ENCODE measurements at regions not wholly inside any gene's neighbourhood (a gene's known extent, or its start where the extent isn't known, plus 50 kb on each side); places are given as distances from the start of the nearest gene placed in this dataset.

DNA sequence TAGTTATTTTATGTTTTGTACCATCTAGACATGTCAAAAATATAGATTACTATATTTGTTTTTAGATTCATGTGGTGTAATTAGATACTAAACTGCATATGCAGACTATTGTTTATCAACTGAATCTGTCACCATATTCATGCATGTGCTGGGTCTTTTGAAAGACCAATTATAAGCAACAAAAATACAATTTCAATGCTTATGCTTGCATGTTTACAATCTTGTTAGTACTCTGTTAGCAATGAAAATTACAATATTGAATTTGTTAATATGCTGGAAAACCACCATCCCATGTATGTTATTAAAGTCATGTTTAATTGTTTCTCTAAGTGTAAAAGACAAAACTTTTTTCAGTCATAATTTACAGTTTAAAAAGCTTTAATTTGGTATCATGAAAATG is 140.9 kb downstream of the HGF start:
- Histone ChIP-seq H3K4me3 (ENCODE audit: low read length in 2 of 2) (no peak overlapping the region), H3K9ac (ENCODE audit: low read depth, low read length, poor library complexity) (no peak overlapping the region), H3K36me3 (replicated peaks in 1 of 2; ENCODE audit: control insufficient read depth in 2 of 2, insufficient read depth in 2 of 2, low read length in 2 of 2) (no peaks in the 10 kb centered on the region), H2AK5ac (ENCODE audit: low read depth, low read length) (no peak overlapping the region), H4K8ac (ENCODE audit: low read depth, low read length) (no peak overlapping the region), H4K91ac (ENCODE audit: low read depth, low read length, poor library complexity) (no peak overlapping the region), H2BK12ac (ENCODE audit: low read length) (no peak overlapping the region), H3K23ac (ENCODE audit: low read depth, low read length, poor library complexity) (no peak overlapping the region), H2BK5ac (ENCODE audit: low read length) (no peak overlapping the region), H2BK120ac (ENCODE audit: low read depth, low read length) (no peak overlapping the region), H3K27me3 (ENCODE audit: control insufficient read depth in 3 of 3, insufficient read depth in 3 of 3, low read depth in 1 of 3, low read length in 3 of 3) (no peaks in the 10 kb centered on the region), H3K4me2 (ENCODE audit: insufficient read depth, low read length, poor library complexity, severe bottlenecking) (no peak overlapping the region), H3K4ac (ENCODE audit: low read length) (no peak overlapping the region), H3K79me1 (ENCODE audit: low read depth, low read length) (no peaks in the 10 kb centered on the region), H3K4me1 (ENCODE audit: control insufficient read depth in 2 of 2, insufficient read depth in 1 of 2, low read depth in 1 of 2, low read length in 2 of 2) (no peaks in the 10 kb centered on the region), H3K9me3 (replicated peaks in 1 of 2; ENCODE audit: control insufficient read depth in 2 of 2, insufficient read depth in 1 of 2, low read depth in 1 of 2, low read length in 2 of 2) (peaks cover 0 to 3% of the 10 kb centered on the region in 2 donors), H2BK15ac (ENCODE audit: low read length) (no peak overlapping the region), H3K14ac (ENCODE audit: low read length) (no peak overlapping the region), H3K18ac (ENCODE audit: low read length) (no peak overlapping the region), H2AFZ (ENCODE audit: low read length) (no peak overlapping the region), H3K27ac (replicated peaks; ENCODE audit: low read length) (no peak overlapping the region)
- no peak for DNase-seq (ENCODE audit: low spot score)

DNA sequence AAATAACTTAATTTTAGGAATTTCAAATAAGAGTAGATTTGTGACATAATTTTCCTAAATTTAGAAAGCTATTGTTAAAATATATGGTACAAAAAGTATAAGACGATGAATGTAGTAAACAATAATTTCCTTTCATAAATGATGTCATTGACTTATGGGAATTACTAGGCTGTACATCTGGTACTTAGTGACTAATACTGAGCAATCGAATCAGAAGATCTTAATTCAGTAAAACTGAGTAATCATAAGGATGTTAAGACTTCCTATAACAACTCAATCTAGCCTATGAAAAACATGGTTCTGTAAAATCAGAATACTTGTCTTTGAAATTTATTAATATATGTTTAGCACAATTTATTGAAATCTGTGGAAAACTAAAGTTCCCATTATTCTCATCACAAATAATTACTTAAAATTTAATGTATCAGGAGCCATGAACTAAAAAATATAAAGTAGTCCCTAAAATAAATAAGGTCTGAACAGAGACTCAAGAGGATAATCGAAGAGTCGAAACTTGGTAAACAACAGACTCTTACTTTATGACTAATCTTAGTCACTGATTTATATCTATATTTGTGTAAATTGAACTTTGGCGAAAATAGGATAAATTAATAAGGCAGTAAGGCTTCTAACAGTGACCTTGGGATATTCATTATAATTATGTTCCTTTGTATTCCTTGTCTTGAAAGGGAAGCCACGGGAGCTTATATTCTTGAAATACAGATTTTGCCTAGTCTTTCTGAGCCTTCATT is 142.1 kb downstream of the HGF start:
- H4K91ac ChIP-seq (ENCODE audit: low read depth, low read length, poor library complexity), result no peak overlapping the region
- H3K36me3 ChIP-seq (replicated peaks in 1 of 2; ENCODE audit: control insufficient read depth in 2 of 2, insufficient read depth in 2 of 2, low read length in 2 of 2), result no peaks in the 10 kb centered on the region
- H3K9ac ChIP-seq (ENCODE audit: low read depth, low read length, poor library complexity), result no peak overlapping the region
- DNase-seq (ENCODE audit: low spot score), result no peak
- no peak overlapping the region for H4K8ac ChIP-seq (ENCODE audit: low read depth, low read length)
- no peak overlapping the region for H2BK15ac ChIP-seq (ENCODE audit: low read length)
- H2BK5ac ChIP-seq (ENCODE audit: low read length), result no peak overlapping the region
- no peak overlapping the region for H3K14ac ChIP-seq (ENCODE audit: low read length)
- no peak overlapping the region for H2AK5ac ChIP-seq (ENCODE audit: low read depth, low read length)
- H3K27ac ChIP-seq (replicated peaks; ENCODE audit: low read length), result no peak overlapping the region
- H2BK120ac ChIP-seq (ENCODE audit: low read depth, low read length), result no peak overlapping the region
- no peak overlapping the region for H3K18ac ChIP-seq (ENCODE audit: low read length)
- no CpG with 5 or more reads among the region's 6 CpGs for WGBS, 2 donors (ENCODE audit: extremely low coverage in 2 of 2, insufficient read length in 2 of 2, insufficient replicate concordance in 1 of 2)
- H3K9me3 ChIP-seq (replicated peaks in 1 of 2; ENCODE audit: control insufficient read depth in 2 of 2, insufficient read depth in 1 of 2, low read depth in 1 of 2, low read length in 2 of 2), result peaks cover 0 to 3% of the 10 kb centered on the region in 2 donors
- no peak overlapping the region for H3K4me3 ChIP-seq (ENCODE audit: low read length in 2 of 2)
- no peak overlapping the region for H2AFZ ChIP-seq (ENCODE audit: low read length)
- no peak overlapping the region for H3K4me2 ChIP-seq (ENCODE audit: insufficient read depth, low read length, poor library complexity, severe bottlenecking)
- H3K27me3 ChIP-seq (ENCODE audit: control insufficient read depth in 3 of 3, insufficient read depth in 3 of 3, low read depth in 1 of 3, low read length in 3 of 3), result no peaks in the 10 kb centered on the region
- H3K4me1 ChIP-seq (ENCODE audit: control insufficient read depth in 2 of 2, insufficient read depth in 1 of 2, low read depth in 1 of 2, low read length in 2 of 2), result no peaks in the 10 kb centered on the region
- no peak overlapping the region for H2BK12ac ChIP-seq (ENCODE audit: low read length)
- no peak overlapping the region for H3K4ac ChIP-seq (ENCODE audit: low read length)
- H3K79me1 ChIP-seq (ENCODE audit: low read depth, low read length), result no peaks in the 10 kb centered on the region
- H3K23ac ChIP-seq (ENCODE audit: low read depth, low read length, poor library complexity), result no peak overlapping the region

DNA sequence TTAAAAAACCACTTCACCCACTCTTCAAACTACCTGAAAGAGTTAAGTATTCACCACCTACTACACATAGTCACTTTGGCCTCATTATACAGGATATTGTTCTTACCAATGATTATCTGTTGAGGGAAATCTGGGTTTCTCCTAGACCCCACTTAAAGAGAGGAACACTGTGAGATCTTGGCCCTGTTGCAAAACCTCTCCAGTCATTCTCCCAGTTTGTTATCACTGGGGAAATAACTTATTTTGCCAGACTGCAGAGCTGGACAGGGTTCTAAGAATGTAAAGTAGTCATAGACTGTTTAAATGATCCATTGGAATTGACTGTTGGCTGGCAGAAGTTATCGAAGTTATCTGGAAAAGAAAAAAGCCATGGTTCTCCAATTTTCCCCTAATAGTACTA is 143.8 kb downstream of the HGF start:
- Histone ChIP-seq H3K4me2 (ENCODE audit: insufficient read depth, low read length, poor library complexity, severe bottlenecking) (no peak overlapping the region), H3K27ac (replicated peaks; ENCODE audit: low read length) (no peak overlapping the region), H2BK120ac (ENCODE audit: low read depth, low read length) (no peak overlapping the region), H3K79me1 (ENCODE audit: low read depth, low read length) (no peaks in the 10 kb centered on the region), H3K36me3 (replicated peaks in 1 of 2; ENCODE audit: control insufficient read depth in 2 of 2, insufficient read depth in 2 of 2, low read length in 2 of 2) (no peaks in the 10 kb centered on the region), H2BK15ac (ENCODE audit: low read length) (no peak overlapping the region), H3K4me1 (ENCODE audit: control insufficient read depth in 2 of 2, insufficient read depth in 1 of 2, low read depth in 1 of 2, low read length in 2 of 2) (no peaks in the 10 kb centered on the region), H3K18ac (ENCODE audit: low read length) (no peak overlapping the region), H2AFZ (ENCODE audit: low read length) (peak overlapping the region; percentile 11), H2BK5ac (ENCODE audit: low read length) (no peak overlapping the region), H2AK5ac (ENCODE audit: low read depth, low read length) (no peak overlapping the region), H3K4me3 (ENCODE audit: low read length in 2 of 2) (no peak overlapping the region), H3K4ac (ENCODE audit: low read length) (no peak overlapping the region), H4K91ac (ENCODE audit: low read depth, low read length, poor library complexity) (no peak overlapping the region), H3K14ac (ENCODE audit: low read length) (no peak overlapping the region), H4K8ac (ENCODE audit: low read depth, low read length) (no peak overlapping the region), H3K9me3 (replicated peaks in 1 of 2; ENCODE audit: control insufficient read depth in 2 of 2, insufficient read depth in 1 of 2, low read depth in 1 of 2, low read length in 2 of 2) (peaks cover 0 to 1% of the 10 kb centered on the region in 2 donors), H2BK12ac (ENCODE audit: low read length) (no peak overlapping the region), H3K23ac (ENCODE audit: low read depth, low read length, poor library complexity) (no peak overlapping the region), H3K9ac (ENCODE audit: low read depth, low read length, poor library complexity) (no peak overlapping the region), H3K27me3 (ENCODE audit: control insufficient read depth in 3 of 3, insufficient read depth in 3 of 3, low read depth in 1 of 3, low read length in 3 of 3) (no peaks in the 10 kb centered on the region)
- WGBS, 2 donors (ENCODE audit: extremely low coverage in 2 of 2, insufficient read length in 2 of 2, insufficient replicate concordance in 1 of 2), result no CpG with 5 or more reads among the region's 1 CpG
- no peak for DNase-seq (ENCODE audit: low spot score)

DNA sequence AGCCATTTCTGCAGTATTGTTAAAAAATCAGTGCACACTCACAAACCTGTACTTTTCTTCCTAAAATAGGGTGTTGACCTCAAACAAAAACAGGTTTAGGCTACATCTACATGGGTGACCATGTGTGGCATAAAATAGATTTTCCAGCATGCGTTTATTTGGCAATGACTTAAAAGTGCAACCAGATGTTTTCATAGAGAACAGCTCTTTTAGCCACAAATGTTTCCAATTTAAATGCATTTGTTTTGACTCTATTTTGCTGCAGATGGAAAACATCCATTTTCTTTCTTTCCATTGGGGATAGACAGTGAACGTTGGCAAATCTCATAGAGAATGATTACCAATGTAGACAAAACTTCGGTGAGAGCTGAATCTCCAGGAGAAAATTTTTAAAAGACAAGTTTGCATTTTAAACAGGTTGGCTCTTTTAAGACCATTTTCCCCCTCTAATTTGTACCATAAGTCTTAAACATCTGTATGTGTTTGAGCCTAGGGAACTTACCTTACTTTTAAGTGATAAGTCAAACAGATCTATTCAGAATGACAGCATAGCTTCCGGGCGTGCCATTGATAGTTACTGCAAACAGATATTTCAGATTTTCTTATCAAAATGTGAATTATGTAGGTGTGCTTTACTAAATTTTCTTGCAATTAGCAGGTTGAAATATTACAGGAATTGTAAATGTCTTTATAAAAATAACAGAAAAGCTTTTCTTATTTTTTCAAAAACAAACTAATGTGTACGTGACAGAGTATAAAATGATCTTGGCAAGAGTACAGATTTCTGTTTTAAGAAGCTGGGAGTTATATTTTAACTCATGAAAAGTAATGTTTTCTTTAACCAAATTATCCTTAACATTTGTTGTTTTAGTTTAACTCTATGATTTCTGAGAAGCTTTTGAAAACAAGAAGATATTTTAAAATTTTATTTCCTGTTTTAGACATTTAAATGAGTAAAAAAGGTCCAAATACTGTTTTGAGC is 144.9 kb downstream of the HGF start:
- Histone ChIP-seq H4K91ac (ENCODE audit: low read depth, low read length, poor library complexity) (no peak overlapping the region), H3K4me3 (ENCODE audit: low read length in 2 of 2) (no peak overlapping the region), H3K79me1 (ENCODE audit: low read depth, low read length) (no peaks in the 10 kb centered on the region), H2AK5ac (ENCODE audit: low read depth, low read length) (no peak overlapping the region), H3K27me3 (ENCODE audit: control insufficient read depth in 3 of 3, insufficient read depth in 3 of 3, low read depth in 1 of 3, low read length in 3 of 3) (no peaks in the 10 kb centered on the region), H3K18ac (ENCODE audit: low read length) (no peak overlapping the region), H3K9ac (ENCODE audit: low read depth, low read length, poor library complexity) (no peak overlapping the region), H2BK5ac (ENCODE audit: low read length) (no peak overlapping the region), H2BK15ac (ENCODE audit: low read length) (no peak overlapping the region), H2BK120ac (ENCODE audit: low read depth, low read length) (no peak overlapping the region), H3K4me1 (ENCODE audit: control insufficient read depth in 2 of 2, insufficient read depth in 1 of 2, low read depth in 1 of 2, low read length in 2 of 2) (no peaks in the 10 kb centered on the region), H2BK12ac (ENCODE audit: low read length) (no peak overlapping the region), H3K14ac (ENCODE audit: low read length) (no peak overlapping the region), H3K4ac (ENCODE audit: low read length) (no peak overlapping the region), H4K8ac (ENCODE audit: low read depth, low read length) (no peak overlapping the region), H3K4me2 (ENCODE audit: insufficient read depth, low read length, poor library complexity, severe bottlenecking) (no peak overlapping the region), H3K23ac (ENCODE audit: low read depth, low read length, poor library complexity) (no peak overlapping the region), H2AFZ (ENCODE audit: low read length) (no peak overlapping the region), H3K27ac (replicated peaks; ENCODE audit: low read length) (no peak overlapping the region), H3K36me3 (replicated peaks in 1 of 2; ENCODE audit: control insufficient read depth in 2 of 2, insufficient read depth in 2 of 2, low read length in 2 of 2) (no peaks in the 10 kb centered on the region), H3K9me3 (replicated peaks in 1 of 2; ENCODE audit: control insufficient read depth in 2 of 2, insufficient read depth in 1 of 2, low read depth in 1 of 2, low read length in 2 of 2) (no peaks in the 10 kb centered on the region)
- WGBS, 2 donors (ENCODE audit: extremely low coverage in 2 of 2, insufficient read length in 2 of 2, insufficient replicate concordance in 1 of 2), result no CpG with 5 or more reads among the region's 6 CpGs
- DNase-seq (ENCODE audit: low spot score), result no peak

Measured in neuronal stem cell (in vitro differentiated cells).